ENCODE measurements at regions not wholly inside any gene's neighbourhood (a gene's known extent, or its start where the extent isn't known, plus 50 kb on each side); places are given as distances from the start of the nearest gene placed in this dataset.

DNA sequence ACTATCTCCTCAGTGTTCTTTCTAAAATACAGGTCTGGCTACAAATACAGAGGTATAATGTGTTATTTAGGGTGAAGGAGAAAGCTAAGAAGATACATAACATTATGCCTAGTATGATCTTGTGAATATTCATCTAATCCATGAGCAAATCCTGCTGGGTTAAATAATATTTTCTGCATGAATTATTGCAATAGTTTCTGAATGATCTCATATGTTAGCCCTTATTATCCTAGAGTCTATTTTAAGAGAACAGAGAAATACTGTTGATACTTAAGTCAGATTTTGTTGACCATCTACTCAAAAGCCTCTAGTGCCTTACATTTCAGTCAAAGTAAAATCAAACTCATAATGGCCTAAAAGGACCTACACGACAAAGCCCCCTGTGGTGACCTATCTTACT is 382.3 kb downstream of the FIGN start:
- no peak for ATAC-seq
- Histone ChIP-seq H3K27me3 (ENCODE audit: low read length) (no peaks in the 10 kb centered on the region; the same call in 1 of the 2 replicates), H3K79me2 (ENCODE audit: low read length) (no peaks in the 10 kb centered on the region), H3K36me3 (ENCODE audit: low read depth, low read length) (no peaks in the 10 kb centered on the region), H3F3A (ENCODE audit: low read length, unreplicated experiment) (no peaks in the 10 kb centered on the region), H3K9me3 (ENCODE audit: low read length) (no peaks in the 10 kb centered on the region), H3K27ac (ENCODE audit: low read length) (no peak overlapping the region), H3K4me2 (ENCODE audit: low read length) (no peak overlapping the region), H3K9me2 (replicated peaks; ENCODE audit: low read length) (no peaks in the 10 kb centered on the region), H4K20me1 (ENCODE audit: low read length) (no peaks in the 10 kb centered on the region), H3K4me1 (ENCODE audit: insufficient read depth, low read length) (peaks cover 15% of the 10 kb centered on the region), H3K4me3 (ENCODE audit: low read length) (no peak overlapping the region), H3K9ac (ENCODE audit: low read length) (no peak overlapping the region), H2AFZ (ENCODE audit: low read length) (no peak overlapping the region)
- BruUV-seq (replicated peaks) = no TSS peak
- no peak for DNase-seq
- intact Hi-C loops (cut with micrococcal nuclease) = no loop called here
- CTCF ChIA-PET = no interaction called here
- POLR2A ChIA-PET (ENCODE audit: unreplicated experiment) = no interaction called here
- no peak for TF ChIP-seq EZH2phosphoT487 (IDR thresholded peaks at IDR 0.05; ENCODE audit: borderline replicate concordance, low read length)
- no peak for TF ChIP-seq EZH2 (IDR thresholded peaks at IDR 0.05; ENCODE audit: low read length, unreplicated experiment)
- TF ChIP-seq, protein P1, sequence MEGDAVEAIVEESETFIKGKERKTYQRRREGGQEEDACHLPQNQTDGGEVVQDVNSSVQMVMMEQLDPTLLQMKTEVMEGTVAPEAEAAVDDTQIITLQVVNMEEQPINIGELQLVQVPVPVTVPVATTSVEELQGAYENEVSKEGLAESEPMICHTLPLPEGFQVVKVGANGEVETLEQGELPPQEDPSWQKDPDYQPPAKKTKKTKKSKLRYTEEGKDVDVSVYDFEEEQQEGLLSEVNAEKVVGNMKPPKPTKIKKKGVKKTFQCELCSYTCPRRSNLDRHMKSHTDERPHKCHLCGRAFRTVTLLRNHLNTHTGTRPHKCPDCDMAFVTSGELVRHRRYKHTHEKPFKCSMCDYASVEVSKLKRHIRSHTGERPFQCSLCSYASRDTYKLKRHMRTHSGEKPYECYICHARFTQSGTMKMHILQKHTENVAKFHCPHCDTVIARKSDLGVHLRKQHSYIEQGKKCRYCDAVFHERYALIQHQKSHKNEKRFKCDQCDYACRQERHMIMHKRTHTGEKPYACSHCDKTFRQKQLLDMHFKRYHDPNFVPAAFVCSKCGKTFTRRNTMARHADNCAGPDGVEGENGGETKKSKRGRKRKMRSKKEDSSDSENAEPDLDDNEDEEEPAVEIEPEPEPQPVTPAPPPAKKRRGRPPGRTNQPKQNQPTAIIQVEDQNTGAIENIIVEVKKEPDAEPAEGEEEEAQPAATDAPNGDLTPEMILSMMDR (conservative IDR thresholded peaks at IDR 0.05; ENCODE audit: low read depth, low read length) = no peak

DNA sequence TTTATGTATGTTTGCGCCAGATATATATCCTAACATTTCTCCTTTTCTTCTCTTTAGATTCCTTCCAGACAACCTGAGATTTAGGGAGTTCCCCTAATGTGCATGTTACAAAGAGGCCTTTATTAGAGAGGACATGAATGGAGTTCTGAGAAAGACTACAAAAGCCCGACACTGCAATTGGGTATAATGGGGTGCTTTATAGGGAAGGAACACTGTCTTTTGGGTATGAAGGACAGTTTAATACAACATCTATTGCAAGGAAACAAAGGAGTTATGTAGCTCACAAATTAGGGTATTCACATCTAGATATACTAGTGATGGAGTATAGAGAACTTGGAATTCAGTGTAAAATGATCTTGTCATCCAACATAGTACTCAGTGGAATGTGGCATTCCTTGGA is 383.8 kb downstream of the FIGN start:
- Histone ChIP-seq H3K9ac (ENCODE audit: low read length) (no peak overlapping the region), H3K27me3 (ENCODE audit: low read length) (no peaks in the 10 kb centered on the region; the same call in 1 of the 2 replicates), H3K4me3 (ENCODE audit: low read length) (no peak overlapping the region), H3K27ac (ENCODE audit: low read length) (no peak overlapping the region), H3F3A (ENCODE audit: low read length, unreplicated experiment) (no peaks in the 10 kb centered on the region), H3K4me1 (ENCODE audit: insufficient read depth, low read length) (peaks cover 25% of the 10 kb centered on the region), H3K9me2 (replicated peaks; ENCODE audit: low read length) (no peaks in the 10 kb centered on the region), H2AFZ (ENCODE audit: low read length) (no peak overlapping the region), H3K9me3 (ENCODE audit: low read length) (no peaks in the 10 kb centered on the region), H3K4me2 (ENCODE audit: low read length) (no peak overlapping the region), H3K36me3 (ENCODE audit: low read depth, low read length) (no peaks in the 10 kb centered on the region), H3K79me2 (ENCODE audit: low read length) (no peaks in the 10 kb centered on the region), H4K20me1 (ENCODE audit: low read length) (no peaks in the 10 kb centered on the region)
- POLR2A ChIA-PET (ENCODE audit: unreplicated experiment) = no interaction called here
- BruUV-seq (replicated peaks) = no TSS peak
- CTCF ChIA-PET = no interaction called here
- TF ChIP-seq EZH2phosphoT487 (IDR thresholded peaks at IDR 0.05; ENCODE audit: borderline replicate concordance, low read length) (no peak), EZH2 (IDR thresholded peaks at IDR 0.05; ENCODE audit: low read length, unreplicated experiment) (no peak)
- TF ChIP-seq, protein P1 (conservative IDR thresholded peaks at IDR 0.05; ENCODE audit: low read depth, low read length) = no peak
- no peak for ATAC-seq
- no peak for DNase-seq
- intact Hi-C loops (cut with micrococcal nuclease) = no loop called here

DNA sequence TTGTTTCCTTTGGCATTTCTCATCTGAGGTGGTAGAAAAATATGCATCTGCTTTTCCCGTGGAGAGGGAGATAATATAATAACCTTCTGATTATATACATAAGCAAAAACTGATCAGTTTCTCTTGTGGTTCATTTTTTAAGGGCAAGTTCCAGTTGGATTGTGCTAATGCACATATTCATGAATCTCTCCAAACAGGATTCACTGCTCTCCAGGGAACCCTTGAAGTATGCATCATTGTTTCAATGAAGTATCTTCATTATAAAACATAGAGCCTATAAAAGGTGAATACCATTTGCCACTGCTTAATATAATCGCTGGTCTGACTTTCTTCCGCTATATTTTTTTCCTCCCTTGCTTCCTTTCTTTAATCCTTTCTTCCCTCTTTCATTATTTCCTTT is 384.7 kb downstream of the FIGN start:
- H3K9ac ChIP-seq (ENCODE audit: low read length) = no peak overlapping the region
- no peaks in the 10 kb centered on the region for H3K79me2 ChIP-seq (ENCODE audit: low read length)
- H3K9me2 ChIP-seq (replicated peaks; ENCODE audit: low read length) = no peaks in the 10 kb centered on the region
- H3K4me3 ChIP-seq (ENCODE audit: low read length) = no peak overlapping the region
- no peak for DNase-seq
- no peaks in the 10 kb centered on the region for H3K9me3 ChIP-seq (ENCODE audit: low read length)
- no TSS peak for BruUV-seq (replicated peaks)
- TF ChIP-seq, protein P1 (conservative IDR thresholded peaks at IDR 0.05; ENCODE audit: low read depth, low read length) = no peak
- TF ChIP-seq EZH2phosphoT487 (IDR thresholded peaks at IDR 0.05; ENCODE audit: borderline replicate concordance, low read length) (no peak), EZH2 (IDR thresholded peaks at IDR 0.05; ENCODE audit: low read length, unreplicated experiment) (no peak)
- H4K20me1 ChIP-seq (ENCODE audit: low read length) = no peaks in the 10 kb centered on the region
- ChIA-PET CTCF (no interaction called here), POLR2A (ENCODE audit: unreplicated experiment) (no interaction called here)
- ATAC-seq = no peak
- no peaks in the 10 kb centered on the region for H3F3A ChIP-seq (ENCODE audit: low read length, unreplicated experiment)
- no peaks in the 10 kb centered on the region; the same call in 1 of the 2 replicates for H3K27me3 ChIP-seq (ENCODE audit: low read length)
- intact Hi-C loops (cut with micrococcal nuclease) = no loop called here
- H2AFZ ChIP-seq (ENCODE audit: low read length) = no peak overlapping the region
- H3K27ac ChIP-seq (ENCODE audit: low read length) = no peak overlapping the region
- no peak overlapping the region for H3K4me2 ChIP-seq (ENCODE audit: low read length)
- peaks cover 25% of the 10 kb centered on the region for H3K4me1 ChIP-seq (ENCODE audit: insufficient read depth, low read length)
- H3K36me3 ChIP-seq (ENCODE audit: low read depth, low read length) = no peaks in the 10 kb centered on the region

Measured in PC-3 (cell line).